ENCODE measurements at regions not wholly inside any gene's neighbourhood (a gene's known extent, or its start where the extent isn't known, plus 50 kb on each side); places are given as distances from the start of the nearest gene placed in this dataset.
A peak's percentile ranks its signal among the peaks of the same experiment; 100 is the strongest.
"Not testable (repeated sequence)": the region's sequence is repeated elsewhere in the genome, so short reads cannot be mapped to it uniquely, and the experiment has no call there.

DNA sequence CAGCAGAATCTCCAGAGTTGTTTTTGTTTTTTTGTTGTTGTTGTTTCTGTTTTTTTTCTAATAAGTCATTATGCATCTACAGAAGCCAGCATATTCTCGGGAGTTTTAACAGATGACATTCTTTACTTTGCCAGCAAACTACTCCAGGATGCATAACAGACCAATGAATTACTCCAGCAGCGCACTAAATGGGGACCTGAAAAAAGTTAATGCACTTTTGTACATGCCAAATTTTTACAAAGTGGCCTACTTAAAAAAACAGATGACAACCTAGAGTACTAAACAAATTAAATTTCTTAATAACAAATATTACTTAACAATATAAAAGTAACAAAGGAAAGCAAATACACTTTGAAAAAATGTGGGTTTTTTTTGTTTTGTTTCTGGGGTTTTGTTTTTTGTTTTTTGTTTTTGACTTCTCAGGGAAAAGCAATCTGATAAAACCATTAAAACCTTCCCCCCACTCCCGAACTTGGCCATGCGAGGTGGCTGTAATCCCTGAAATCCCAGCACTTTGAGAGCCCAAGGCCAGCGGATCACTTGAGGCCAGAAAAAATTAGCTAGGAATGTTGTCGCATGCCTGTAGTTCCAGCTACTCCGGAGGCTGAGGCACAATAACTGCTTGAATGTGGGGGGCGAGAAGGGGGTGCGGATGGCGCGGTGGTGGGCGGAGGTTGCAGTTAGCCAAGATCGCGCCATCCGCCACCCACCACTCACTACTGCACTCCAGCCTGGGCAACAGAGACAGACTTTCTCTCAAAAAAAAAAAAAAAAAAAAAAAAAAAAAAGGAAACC lies 352.4 kb downstream of the CETN3 start:
- no peak for DNase-seq (ENCODE audit: low read depth)

DNA sequence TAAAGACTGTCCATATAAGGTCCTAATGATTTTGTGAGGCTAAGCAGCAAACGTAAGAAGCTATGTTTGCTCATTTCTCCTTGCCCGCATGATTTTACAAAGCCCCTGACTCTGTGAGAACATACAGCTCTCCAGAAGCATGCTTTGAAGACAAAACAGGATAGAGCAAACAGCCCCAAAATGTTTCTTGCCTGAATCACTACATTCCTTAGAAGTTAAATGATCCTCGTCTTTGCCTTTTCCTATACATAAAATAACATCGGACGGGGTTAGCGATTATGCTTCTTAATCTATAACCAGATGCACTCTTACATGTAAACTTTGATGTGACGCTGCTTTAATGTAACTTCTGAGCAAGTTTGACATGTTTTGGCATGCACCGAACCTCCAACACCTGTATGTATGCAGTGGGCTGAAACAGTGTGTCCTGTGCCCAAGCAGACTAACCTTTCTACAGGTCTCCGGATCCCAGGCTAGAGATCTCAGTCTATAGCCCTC lies 353.7 kb downstream of the CETN3 start:
- peak; percentile 9 for DNase-seq (ENCODE audit: low read depth)

DNA sequence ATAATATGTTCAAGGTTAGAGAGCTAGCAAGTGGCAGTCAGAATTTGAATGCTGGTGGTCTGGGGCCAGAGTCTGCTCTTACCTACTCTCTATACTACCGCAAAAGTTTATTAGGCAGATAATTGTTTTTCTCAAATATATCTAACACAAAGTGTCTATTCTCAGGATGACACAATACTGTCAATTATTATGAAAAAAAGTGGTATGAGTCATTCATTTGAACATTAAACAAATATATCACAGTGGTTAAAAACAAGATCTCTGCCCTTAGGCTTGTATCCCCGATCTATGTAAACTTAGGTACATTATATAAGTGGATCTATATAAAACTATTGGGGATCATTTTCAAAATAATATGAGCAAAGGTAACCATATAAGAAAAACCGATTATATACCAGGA lies 354.9 kb downstream of the CETN3 start:
- no peak for DNase-seq (ENCODE audit: low read depth)

DNA sequence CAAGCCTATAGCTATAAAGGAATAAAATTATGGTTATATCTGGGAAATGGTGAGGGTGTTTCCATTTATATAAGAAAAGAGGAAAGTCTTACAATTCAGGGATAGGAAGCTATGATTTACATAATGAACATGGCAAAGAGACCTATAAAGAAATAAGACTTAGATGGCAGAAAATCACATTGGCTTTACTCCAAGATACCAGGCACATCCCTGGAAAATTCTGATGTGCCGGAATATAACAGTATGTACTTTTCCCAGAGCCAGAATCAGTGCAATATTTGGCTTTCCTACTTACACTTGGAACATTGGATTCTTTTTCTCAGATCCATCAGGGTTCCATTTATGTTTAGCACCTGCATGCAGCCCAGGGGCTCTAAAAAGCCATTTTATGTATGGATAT lies 357.8 kb downstream of the CETN3 start:
- DNase-seq (ENCODE audit: low read depth), result no peak

DNA sequence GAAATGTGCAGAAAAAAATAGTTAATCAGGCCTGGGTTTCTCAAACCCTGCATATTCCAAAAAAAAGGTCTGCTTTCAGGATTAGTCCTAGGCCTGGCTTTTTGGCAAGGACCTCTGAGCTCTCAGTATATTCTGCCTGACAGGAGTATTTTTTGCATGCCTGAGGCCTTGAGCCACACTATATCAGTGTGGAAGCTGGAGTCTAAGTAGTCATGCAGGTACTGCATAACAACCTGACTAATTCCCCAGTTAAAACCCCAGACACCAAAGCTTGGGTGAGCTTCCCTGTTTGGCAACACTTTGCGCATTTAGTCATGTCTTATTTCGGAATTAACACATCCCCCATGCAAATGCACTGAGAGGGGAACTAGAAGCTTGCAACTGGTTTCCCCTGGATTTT lies 359.5 kb downstream of the CETN3 start:
- DNase-seq (ENCODE audit: low read depth), result no peak

DNA sequence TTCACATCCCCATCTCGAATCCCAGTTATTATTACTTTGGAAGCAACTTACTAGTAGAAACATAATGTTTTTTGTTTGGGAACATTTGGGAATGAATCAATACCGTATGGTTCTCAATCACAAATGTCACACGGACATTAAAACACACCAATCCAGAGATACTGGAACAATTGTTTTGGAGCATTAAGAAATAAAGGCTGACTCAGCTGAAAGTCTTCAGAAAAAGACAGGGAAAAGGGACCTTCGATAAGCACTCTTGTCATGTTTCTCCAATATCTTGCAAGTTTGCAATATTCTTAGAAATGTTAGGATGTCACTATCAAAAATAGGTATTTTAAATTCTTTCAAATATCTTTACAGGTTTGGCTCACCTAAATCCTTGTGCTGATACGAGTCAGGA lies 362.4 kb downstream of the CETN3 start:
- DNase-seq (ENCODE audit: low read depth), result no peak

DNA sequence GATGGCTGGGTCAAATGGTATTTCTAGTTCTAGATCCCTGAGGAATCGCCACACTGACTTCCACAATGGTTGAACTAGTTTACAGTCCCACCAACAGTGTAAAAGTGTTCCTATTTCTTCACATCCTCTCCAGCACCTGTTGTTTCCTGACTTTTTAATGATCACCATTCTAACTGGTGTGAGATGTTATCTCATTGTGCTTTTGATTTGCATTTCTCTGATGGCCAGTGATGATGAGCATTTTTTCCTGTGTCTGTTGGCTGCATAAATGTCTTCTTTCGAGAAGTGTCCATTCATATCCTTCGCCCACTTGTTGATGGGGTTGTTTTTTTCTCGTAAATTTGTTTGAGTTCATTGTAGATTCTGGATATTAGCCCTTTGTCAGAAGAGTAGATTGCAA lies 369.5 kb downstream of the CETN3 start:
- not testable (repeated sequence) for DNase-seq (ENCODE audit: low read depth)

- no peak for DNase-seq (ENCODE audit: low read depth)
Observed at GRCh38 chr5:90037646-90038045, 371.9 kb downstream of the CETN3 start.

GRCh38 chr5:90022711-90023053 lies 386.9 kb downstream of the CETN3 start:
- DNase-seq (ENCODE audit: low read depth), result no peak

DNA sequence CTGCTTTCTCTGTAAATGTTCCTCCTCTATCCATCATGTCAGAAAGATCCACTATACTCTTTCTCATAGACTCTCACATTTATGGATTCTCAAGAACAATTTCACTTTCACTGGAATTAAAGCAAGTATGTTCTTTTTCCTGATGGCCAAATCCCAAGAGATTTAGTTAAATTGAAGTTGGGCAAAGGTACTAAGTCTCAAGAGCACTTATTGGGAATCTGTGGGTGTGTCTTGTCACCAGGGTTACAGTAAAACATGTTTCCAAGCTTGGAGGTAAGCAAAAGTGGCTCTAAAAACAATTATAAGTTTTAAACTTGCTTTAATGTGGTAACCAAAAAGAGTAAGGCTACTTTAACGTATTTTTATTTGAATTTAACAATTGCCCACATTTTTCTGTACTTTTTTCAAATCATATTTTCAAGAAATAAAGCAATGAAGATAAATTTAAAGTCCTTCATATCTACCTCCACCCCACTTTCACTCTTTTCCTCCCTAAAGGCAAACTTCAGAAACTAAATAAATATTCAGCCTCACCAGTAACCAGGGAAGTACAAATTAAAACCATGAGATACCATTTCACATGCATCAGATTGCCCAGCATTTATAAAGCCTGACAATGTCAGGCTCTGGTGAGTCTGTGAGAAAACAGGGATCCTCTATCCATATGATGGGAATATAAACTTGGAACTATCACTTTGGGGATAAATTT lies 387.4 kb downstream of the CETN3 start:
- peak; percentile 10 for DNase-seq (ENCODE audit: low read depth)

DNA sequence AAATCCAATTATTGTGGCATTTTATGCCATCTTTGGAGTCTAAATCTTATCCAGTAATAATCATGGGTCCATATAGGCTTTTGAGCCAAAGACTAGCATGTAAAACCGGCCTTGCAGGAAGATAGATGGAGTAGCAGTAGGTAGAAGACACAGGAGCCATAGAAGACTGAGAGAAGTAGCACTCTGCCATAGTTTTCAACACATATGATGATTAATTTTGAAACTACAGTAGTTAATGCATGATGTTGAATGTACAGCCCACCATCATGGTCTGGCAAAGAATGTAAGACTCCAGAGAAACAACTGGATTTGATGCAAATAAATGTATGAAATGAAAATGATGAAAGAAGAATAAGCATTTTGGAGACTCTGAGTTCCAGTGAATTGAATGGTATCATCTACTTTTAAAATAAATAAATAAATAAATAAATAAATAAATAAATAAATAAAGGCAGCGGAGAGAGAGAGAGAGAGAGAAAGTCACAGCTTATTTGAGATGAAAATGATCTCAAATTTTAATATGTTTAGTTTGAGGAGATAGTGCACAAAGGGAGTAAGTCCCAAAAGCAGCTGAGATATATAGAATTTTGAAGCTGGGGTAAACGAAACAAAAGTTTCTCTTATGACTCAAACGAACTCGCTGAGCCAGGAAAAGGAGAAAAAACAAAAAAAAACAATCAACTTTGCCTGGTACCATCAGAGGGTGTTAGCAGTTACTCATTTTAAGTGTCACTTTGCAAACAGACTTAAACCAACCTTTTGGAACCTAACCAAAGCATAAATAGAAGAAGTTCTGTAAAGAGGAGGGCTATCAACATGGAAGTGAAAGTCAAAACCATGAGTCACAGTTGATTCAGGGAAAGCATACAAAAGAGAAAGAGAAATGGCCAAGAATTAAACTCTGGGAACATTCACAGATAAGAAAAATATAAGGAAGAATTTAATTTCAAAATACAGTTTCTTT lies 388.7 kb downstream of the CETN3 start:
- peak; percentile 70 for DNase-seq (ENCODE audit: low read depth)

GRCh38 chr5:90017239-90017638 lies 392.3 kb downstream of the CETN3 start:
- DNase-seq (ENCODE audit: low read depth), result no peak

DNA sequence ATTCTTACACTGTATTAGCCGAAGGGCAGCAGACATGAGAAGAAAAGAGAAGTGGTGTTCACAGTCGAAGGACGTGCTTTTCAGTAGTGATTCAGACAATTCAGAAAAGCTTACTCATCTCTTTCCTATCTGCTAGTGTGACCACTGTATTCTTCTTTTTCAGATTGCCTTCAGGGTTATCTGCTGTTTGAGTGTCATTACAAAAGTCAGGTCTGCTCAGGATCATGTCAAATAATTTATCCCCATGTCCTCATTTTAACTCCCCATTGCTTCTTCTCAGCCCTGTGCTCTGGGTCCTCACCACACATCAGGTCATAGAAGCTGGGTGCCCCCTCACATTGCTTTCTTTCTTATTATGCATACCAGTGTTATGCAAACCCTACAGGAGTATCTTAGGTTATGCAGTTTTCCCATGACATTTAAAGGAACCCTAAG lies 394.0 kb downstream of the CETN3 start:
- no peak for DNase-seq (ENCODE audit: low read depth)

GRCh38 chr5:90014420-90014819 lies 395.1 kb downstream of the CETN3 start:
- DNase-seq (ENCODE audit: low read depth), result no peak

DNA sequence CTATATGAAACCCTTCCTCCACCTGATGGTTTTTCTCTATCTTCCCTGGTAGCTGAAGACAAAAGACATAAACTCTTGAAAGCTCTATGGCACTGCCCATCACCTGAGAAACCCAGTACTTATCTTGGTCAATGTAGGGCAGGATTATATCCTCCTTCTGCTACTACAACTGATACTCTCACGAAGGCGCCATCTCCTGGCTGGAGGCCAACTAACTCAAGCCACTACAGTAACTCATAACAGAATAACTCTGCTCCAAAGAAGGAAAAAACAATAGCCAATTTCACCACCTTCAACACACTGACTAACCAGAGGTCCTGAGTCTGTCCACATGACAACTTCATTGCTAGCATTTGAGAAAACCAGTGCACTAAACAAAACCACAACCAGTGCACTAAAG lies 409.2 kb downstream of the CETN3 start:
- DNase-seq (ENCODE audit: low read depth), result no peak

GRCh38 chr5:89998519-89999305 lies 410.8 kb downstream of the CETN3 start:
- no peak for DNase-seq (ENCODE audit: low read depth)

- DNase-seq (ENCODE audit: low read depth), result no peak
Observed at GRCh38 chr5:89996890-89997289, 412.7 kb downstream of the CETN3 start.

GRCh38 chr5:89996335-89996734 lies 413.2 kb downstream of the CETN3 start:
- no peak for DNase-seq (ENCODE audit: low read depth)

- no peak for DNase-seq (ENCODE audit: low read depth)
Observed at GRCh38 chr5:89994266-89994665, 415.3 kb downstream of the CETN3 start.

DNA sequence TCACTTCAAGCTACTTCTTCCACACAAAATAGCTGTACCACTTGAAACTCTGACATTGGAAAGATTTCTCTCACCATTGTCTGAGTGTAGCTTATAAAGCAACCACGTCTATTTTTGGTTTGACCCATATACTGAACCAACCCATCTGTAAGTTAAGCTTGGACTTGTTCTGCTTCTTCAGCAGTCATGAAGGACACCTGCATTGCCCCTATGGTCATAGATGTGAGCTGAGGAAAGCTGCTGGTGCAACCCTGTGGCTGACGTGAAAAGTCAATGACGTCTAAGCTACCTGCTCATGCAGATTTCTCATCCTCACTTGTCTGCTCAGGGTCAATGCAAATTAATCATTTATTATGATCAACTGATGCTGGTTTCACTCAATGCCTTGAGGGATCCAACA lies 417.4 kb downstream of the CETN3 start:
- no peak for DNase-seq (ENCODE audit: low read depth)

GRCh38 chr5:89991592-89991991 lies 418.0 kb downstream of the CETN3 start:
- DNase-seq (ENCODE audit: low read depth), result no peak

GRCh38 chr5:89989776-89990175 lies 419.8 kb downstream of the CETN3 start:
- no peak for DNase-seq (ENCODE audit: low read depth)

Measured in fibroblast of the conjunctiva (primary cell).